ENCODE measurements at regions not wholly inside any gene's neighbourhood (a gene's known extent, or its start where the extent isn't known, plus 50 kb on each side); places are given as distances from the start of the nearest gene placed in this dataset.

- no peak for DNase-seq
These were observed 87.0 kb upstream of the IRF2BP2 start for GRCh38 chr1:234697015-234697414.

- DNase-seq, result no peak
These were observed 86.2 kb upstream of the IRF2BP2 start for GRCh38 chr1:234696148-234696576.

GRCh38 chr1:234694661-234695060 is 84.7 kb upstream of the IRF2BP2 start:
- DNase-seq, result no peak

GRCh38 chr1:234692966-234693580 is 83.1 kb upstream of the IRF2BP2 start:
- DNase-seq, result no peak

- DNase-seq, result no peak
These were observed 81.6 kb upstream of the IRF2BP2 start for GRCh38 chr1:234691567-234691966.

- no peak for DNase-seq
These were observed 80.9 kb upstream of the IRF2BP2 start for GRCh38 chr1:234690872-234691271.

- DNase-seq, result no peak
These were observed 79.3 kb upstream of the IRF2BP2 start for GRCh38 chr1:234689236-234689635.

GRCh38 chr1:234687011-234687410 is 77.0 kb upstream of the IRF2BP2 start:
- no peak for DNase-seq

- DNase-seq, result no peak
These were observed 76.1 kb upstream of the IRF2BP2 start for GRCh38 chr1:234686035-234686434.

- DNase-seq, result no peak
These were observed 74.9 kb upstream of the IRF2BP2 start for GRCh38 chr1:234684856-234685255.

GRCh38 chr1:234683861-234684632 is 74.1 kb upstream of the IRF2BP2 start:
- no peak for DNase-seq

GRCh38 chr1:234683127-234683860 is 73.3 kb upstream of the IRF2BP2 start:
- no peak for DNase-seq

GRCh38 chr1:234681990-234682389 is 72.0 kb upstream of the IRF2BP2 start:
- DNase-seq, result no peak

GRCh38 chr1:234681065-234681464 is 71.1 kb upstream of the IRF2BP2 start:
- no peak for DNase-seq

- DNase-seq, result no peak
These were observed 70.4 kb upstream of the IRF2BP2 start for GRCh38 chr1:234680331-234680904.

- DNase-seq, result peak; percentile 83
These were observed 66.2 kb upstream of the IRF2BP2 start for GRCh38 chr1:234676103-234676594.

GRCh38 chr1:234675572-234675971 is 65.6 kb upstream of the IRF2BP2 start:
- DNase-seq, result no peak

GRCh38 chr1:234675006-234675405 is 65.0 kb upstream of the IRF2BP2 start:
- no peak for DNase-seq

- no peak for DNase-seq
These were observed 64.3 kb upstream of the IRF2BP2 start for GRCh38 chr1:234674218-234674815.

GRCh38 chr1:234672349-234673135 is 62.6 kb upstream of the IRF2BP2 start:
- DNase-seq, result no peak

- no peak for DNase-seq
These were observed 61.1 kb upstream of the IRF2BP2 start for GRCh38 chr1:234670967-234671626.
